ENCODE measurements at regions not wholly inside any gene's neighbourhood (a gene's known extent, or its start where the extent isn't known, plus 50 kb on each side); places are given as distances from the start of the nearest gene placed in this dataset.
A peak's percentile ranks its signal among the peaks of the same experiment; 100 is the strongest.
"Not testable (repeated sequence)": the region's sequence is repeated elsewhere in the genome, so short reads cannot be mapped to it uniquely, and the experiment has no call there.

- H3K9ac ChIP-seq; H3F3A ChIP-seq (ENCODE audit: insufficient read depth); H3K9me3 ChIP-seq (ENCODE audit: low read depth); H3K27me3 ChIP-seq (replicated peaks; ENCODE audit: insufficient read depth); in situ Hi-C loops (cut with MboI); H3K9me2 ChIP-seq (ENCODE audit: insufficient read depth); H3K4me1 ChIP-seq (ENCODE audit: insufficient read depth); H2AFZ ChIP-seq; H4K20me1 ChIP-seq (ENCODE audit: insufficient read depth); H3K27ac ChIP-seq; H3K4me3 ChIP-seq; H3K4me2 ChIP-seq (ENCODE audit: unreplicated experiment): not testable (repeated sequence)
- peak; percentile 50 for DNase-seq
- peaks cover 23% of the 10 kb centered on the region for H3K36me3 ChIP-seq (ENCODE audit: low read depth)
- 82 to 92% methylated on average over 4 of the region's 4 CpGs for WGBS, 2 experiments (ENCODE audit: low coverage in 1 of 2, low lambda C conversion rate in 2 of 2, missing lambda C conversion rate in 2 of 2)
- H3K79me2 ChIP-seq (ENCODE audit: insufficient read depth): peaks cover 24% of the 10 kb centered on the region
Observed at GRCh38 chr1:224004552-224005315, 109.2 kb upstream of the FBXO28 start.

- H3K9ac ChIP-seq; DNase-seq; H2AFZ ChIP-seq; H3K27ac ChIP-seq; H3F3A ChIP-seq (ENCODE audit: insufficient read depth); H3K4me2 ChIP-seq (ENCODE audit: unreplicated experiment); H3K4me3 ChIP-seq; H4K20me1 ChIP-seq (ENCODE audit: insufficient read depth); H3K9me2 ChIP-seq (ENCODE audit: insufficient read depth); in situ Hi-C loops (cut with MboI); H3K9me3 ChIP-seq (ENCODE audit: low read depth); H3K4me1 ChIP-seq (ENCODE audit: insufficient read depth); H3K27me3 ChIP-seq (replicated peaks; ENCODE audit: insufficient read depth): not testable (repeated sequence)
- 0% methylated on average over 1 of the region's 1 CpG for WGBS, 2 experiments (ENCODE audit: low coverage in 1 of 2, low lambda C conversion rate in 2 of 2, missing lambda C conversion rate in 2 of 2)
- H3K79me2 ChIP-seq (ENCODE audit: insufficient read depth): peaks cover 32% of the 10 kb centered on the region
- H3K36me3 ChIP-seq (ENCODE audit: low read depth): peaks cover 23% of the 10 kb centered on the region
Observed at GRCh38 chr1:224003896-224004295, 110.0 kb upstream of the FBXO28 start.

GRCh38 chr1:224001757-224002156, 112.2 kb upstream of the FBXO28 start:
- H4K20me1 ChIP-seq (ENCODE audit: insufficient read depth): not testable (repeated sequence)
- 79 to 83% methylated on average over 2 of the region's 2 CpGs for WGBS, 2 experiments (ENCODE audit: low coverage in 1 of 2, low lambda C conversion rate in 2 of 2, missing lambda C conversion rate in 2 of 2)

GRCh38 chr1:223999761-224000160, 114.2 kb upstream of the FBXO28 start:
- H3K9me3 ChIP-seq (ENCODE audit: low read depth); H3K4me3 ChIP-seq; H3K9ac ChIP-seq; H3K27ac ChIP-seq; H3K27me3 ChIP-seq (replicated peaks; ENCODE audit: insufficient read depth); H3K4me2 ChIP-seq (ENCODE audit: unreplicated experiment); H3F3A ChIP-seq (ENCODE audit: insufficient read depth); H2AFZ ChIP-seq; H3K36me3 ChIP-seq (ENCODE audit: low read depth); H3K9me2 ChIP-seq (ENCODE audit: insufficient read depth); in situ Hi-C loops (cut with MboI); DNase-seq; H4K20me1 ChIP-seq (ENCODE audit: insufficient read depth); H3K4me1 ChIP-seq (ENCODE audit: insufficient read depth): not testable (repeated sequence)
- peaks cover 63% of the 10 kb centered on the region for H3K79me2 ChIP-seq (ENCODE audit: insufficient read depth)
- 57 to 58% methylated on average over 4 of the region's 4 CpGs for WGBS, 2 experiments (ENCODE audit: low coverage in 1 of 2, low lambda C conversion rate in 2 of 2, missing lambda C conversion rate in 2 of 2)

More at GRCh38 chr1:224001757-224002156, 112.2 kb upstream of the FBXO28 start:
- Histone ChIP-seq H3K79me2 (ENCODE audit: insufficient read depth) (peaks cover 50% of the 10 kb centered on the region), H3K36me3 (ENCODE audit: low read depth) (peaks cover 15% of the 10 kb centered on the region; the same call in 1 of the 2 replicates)
- H3K27ac ChIP-seq; H3F3A ChIP-seq (ENCODE audit: insufficient read depth); H3K4me2 ChIP-seq (ENCODE audit: unreplicated experiment); H2AFZ ChIP-seq; H3K27me3 ChIP-seq (replicated peaks; ENCODE audit: insufficient read depth); DNase-seq; H3K4me3 ChIP-seq; H3K4me1 ChIP-seq (ENCODE audit: insufficient read depth); in situ Hi-C loops (cut with MboI); H3K9me3 ChIP-seq (ENCODE audit: low read depth); H3K9ac ChIP-seq; H3K9me2 ChIP-seq (ENCODE audit: insufficient read depth): not testable (repeated sequence)

GRCh38 chr1:223998676-223999455, 115.0 kb upstream of the FBXO28 start:
- H3K4me2 ChIP-seq (ENCODE audit: unreplicated experiment): not testable (repeated sequence)

GRCh38 chr1:223996376-223996775, 117.5 kb upstream of the FBXO28 start:
- H4K20me1 ChIP-seq (ENCODE audit: insufficient read depth); H3K4me1 ChIP-seq (ENCODE audit: insufficient read depth); in situ Hi-C loops (cut with MboI); H3K9me3 ChIP-seq (ENCODE audit: low read depth); H2AFZ ChIP-seq; H3K4me3 ChIP-seq; H3K27me3 ChIP-seq (replicated peaks; ENCODE audit: insufficient read depth); H3K9me2 ChIP-seq (ENCODE audit: insufficient read depth); H3K27ac ChIP-seq; H3K36me3 ChIP-seq (ENCODE audit: low read depth); H3F3A ChIP-seq (ENCODE audit: insufficient read depth); H3K4me2 ChIP-seq (ENCODE audit: unreplicated experiment); H3K9ac ChIP-seq: not testable (repeated sequence)
- peaks cover 72% of the 10 kb centered on the region for H3K79me2 ChIP-seq (ENCODE audit: insufficient read depth)
- 96 to 98% methylated on average over 2 of the region's 2 CpGs for WGBS, 2 experiments (ENCODE audit: low coverage in 1 of 2, low lambda C conversion rate in 2 of 2, missing lambda C conversion rate in 2 of 2)
- peak; percentile 34 for DNase-seq

More at GRCh38 chr1:223998676-223999455, 115.0 kb upstream of the FBXO28 start:
- 70 to 74% methylated on average over 4 of the region's 4 CpGs for WGBS, 2 experiments (ENCODE audit: low coverage in 1 of 2, low lambda C conversion rate in 2 of 2, missing lambda C conversion rate in 2 of 2)
- H3K4me3 ChIP-seq; DNase-seq; H3K9ac ChIP-seq; in situ Hi-C loops (cut with MboI); H3K9me2 ChIP-seq (ENCODE audit: insufficient read depth); H3K4me1 ChIP-seq (ENCODE audit: insufficient read depth); H3K36me3 ChIP-seq (ENCODE audit: low read depth); H3K9me3 ChIP-seq (ENCODE audit: low read depth); H4K20me1 ChIP-seq (ENCODE audit: insufficient read depth); H3K27me3 ChIP-seq (replicated peaks; ENCODE audit: insufficient read depth); H3F3A ChIP-seq (ENCODE audit: insufficient read depth); H3K27ac ChIP-seq; H2AFZ ChIP-seq: not testable (repeated sequence)
- peaks cover 71% of the 10 kb centered on the region for H3K79me2 ChIP-seq (ENCODE audit: insufficient read depth)

GRCh38 chr1:223992456-223993246, 121.3 kb upstream of the FBXO28 start:
- H3K27me3 ChIP-seq (replicated peaks; ENCODE audit: insufficient read depth); H3K9me3 ChIP-seq (ENCODE audit: low read depth); H3K9me2 ChIP-seq (ENCODE audit: insufficient read depth); H3F3A ChIP-seq (ENCODE audit: insufficient read depth); H3K36me3 ChIP-seq (ENCODE audit: low read depth); H3K4me1 ChIP-seq (ENCODE audit: insufficient read depth); in situ Hi-C loops (cut with MboI); H4K20me1 ChIP-seq (ENCODE audit: insufficient read depth): not testable (repeated sequence)
- Histone ChIP-seq H3K4me3 (peak overlapping the region; percentile 94), H2AFZ (peak overlapping the region; percentile 71), H3K27ac (peak overlapping the region; percentile 80), H3K9ac (peak overlapping the region; percentile 93), H3K79me2 (ENCODE audit: insufficient read depth) (peaks cover 41% of the 10 kb centered on the region), H3K4me2 (ENCODE audit: unreplicated experiment) (peak overlapping the region; percentile 71)
- WGBS, 2 experiments (ENCODE audit: low coverage in 1 of 2, low lambda C conversion rate in 2 of 2, missing lambda C conversion rate in 2 of 2): 1% methylated on average over 49 to 57 of the region's 70 CpGs
- peak; percentile 98 for DNase-seq
